Endothelial cell of umbilical vein (primary cell): ENCODE measurements at regions not wholly inside any gene's neighbourhood (a gene's known extent, or its start where the extent isn't known, plus 50 kb on each side); places are given as distances from the start of the nearest gene placed in this dataset.
A peak's percentile ranks its signal among the peaks of the same experiment; 100 is the strongest.

ENCODE experiments used
- BruUV-seq: library from RNA; stranded (reverse); fragments of 400-500 nt; replicated peaks from 2 replicates; lab custom pipeline; 2021; lab: Mats Ljungman, UMichigan
- CTCF ChIA-PET: fragments of 300-600, 350-600 bp; sonication (Branson Sonifier 250); formaldehyde crosslinking; loops from one replicate; lab custom pipeline; 2021; ENCODE audit warnings: antibody characterized with exemption, inconsistent platforms; lab: Charles Lee
- POLR2A ChIA-PET: fragments of 300-600, 350-600 bp; sonication (Branson Sonifier 250); formaldehyde crosslinking; loops from one replicate; lab custom pipeline; 2021; ENCODE audit warnings: antibody characterized with exemption, inconsistent platforms; lab: Charles Lee
- DNase-seq: peaks from one replicate; pipeline ENCODE4 v3.0.0-alpha.2; 2011; ENCODE audit warnings: low read depth, low spot score
- FAIRE-seq: peaks from 2 replicates; lab custom pipeline; 2011; peaks lifted over from hg19 to GRCh38; lab: Jason Lieb, UNC
- H2AFZ ChIP-seq: 2 replicates; pipeline ENCODE4 v1.6.0; 2012; ENCODE audit warnings: low read depth, low read length, control low read depth, inconsistent platforms
- H3K27ac ChIP-seq: 2 replicates; pipeline ENCODE4 v1.5.1; 2011; ENCODE audit warnings: low read depth, mild to moderate bottlenecking, control low read depth, low read length, moderate library complexity; ENCODE audit not compliant: insufficient read depth
- H3K27me3 ChIP-seq, 2 experiments: 2 replicates each; pipeline versions ENCODE4 v1.6.0 to v1.6.1; 2011; ENCODE audit warnings: low read length in 2 of 2, mixed read lengths in 1 of 2; ENCODE audit not compliant: control insufficient read depth in 2 of 2, insufficient read depth in 2 of 2
- H3K36me3 ChIP-seq, 2 experiments: 2 replicates in 1 of 2; 3 replicates in 1 of 2; pipeline ENCODE4 v1.5.1; 2011; ENCODE audit warnings: low read length in 2 of 2, mild to moderate bottlenecking in 1 of 2, moderate library complexity in 1 of 2; ENCODE audit not compliant: control insufficient read depth in 2 of 2, insufficient read depth in 2 of 2; ENCODE audit errors: extremely low read depth in 1 of 2
- H3K4me1 ChIP-seq: 3 replicates; pipeline ENCODE4 v1.5.1; 2011; ENCODE audit warnings: mild to moderate bottlenecking, low read length; ENCODE audit not compliant: control insufficient read depth, insufficient read depth; ENCODE audit errors: extremely low read depth
- H3K4me2 ChIP-seq: 2 replicates; pipeline ENCODE4 v1.6.1; 2011; ENCODE audit warnings: low read length, control low read depth, mixed read lengths; ENCODE audit not compliant: insufficient read depth
- H3K4me3 ChIP-seq, 3 experiments: fragments of 200-600 bp in 1 of 3; sonication (generic), shearing (Covaris generic) in 1 of 3; replicated peaks in 1 of 3; 2 replicates each; pipeline ENCODE4 v1.5.1; 2011 to 2016; ENCODE audit warnings: control low read depth in 3 of 3, low read length in 3 of 3, mild to moderate bottlenecking in 2 of 3, inconsistent platforms in 1 of 3, low read depth in 1 of 3, moderate library complexity in 1 of 3; ENCODE audit not compliant: insufficient read depth in 1 of 3
- H3K79me2 ChIP-seq: 2 replicates; pipeline ENCODE4 v1.6.0; 2012; ENCODE audit warnings: low read length, inconsistent platforms; ENCODE audit not compliant: control insufficient read depth, insufficient read depth
- H3K9ac ChIP-seq: replicated peaks from 2 replicates; pipeline ENCODE3; 2011; ENCODE audit warnings: low read length, control low read depth; ENCODE audit not compliant: insufficient read depth; ENCODE audit errors: extremely low read depth
- H3K9me1 ChIP-seq: replicated peaks from 3 replicates; pipeline ENCODE4 v1.6.0; 2011; ENCODE audit warnings: mild to moderate bottlenecking, low read length; ENCODE audit not compliant: control insufficient read depth, insufficient read depth; ENCODE audit errors: extremely low read depth
- H3K9me3 ChIP-seq: replicated peaks from 2 replicates; pipeline ENCODE4 v1.5.1; 2012; ENCODE audit warnings: low read length, inconsistent platforms; ENCODE audit not compliant: control insufficient read depth, insufficient read depth
- H4K20me1 ChIP-seq: replicated peaks from 2 replicates; pipeline ENCODE3; 2011; ENCODE audit warnings: mild to moderate bottlenecking, low read length; ENCODE audit not compliant: control insufficient read depth, insufficient read depth; ENCODE audit errors: extremely low read depth
- CTCF ChIP-seq, 2 donors: IDR thresholded peaks; 1 replicate in 1 of 2; 2 replicates in 1 of 2; pipeline ENCODE4 v1.5.1; 2011; ENCODE audit warnings: low read length in 2 of 2, mild to moderate bottlenecking in 2 of 2, moderate library complexity in 2 of 2, control low read depth in 1 of 2, inconsistent platforms in 1 of 2, low read depth in 1 of 2; ENCODE audit not compliant: insufficient read depth in 1 of 2; ENCODE audit errors: extremely low read depth in 1 of 2
- EZH2 ChIP-seq: IDR thresholded peaks from 2 replicates; pipeline ENCODE4 v1.6.1; 2012; ENCODE audit warnings: borderline replicate concordance, low read depth, mild to moderate bottlenecking, moderate library complexity, low read length, inconsistent platforms; ENCODE audit not compliant: severe bottlenecking
- FOS ChIP-seq: IDR thresholded peaks from 2 replicates; pipeline ENCODE4 v1.6.1; 2011; ENCODE audit warnings: mild to moderate bottlenecking, low read length, moderate library complexity, borderline replicate concordance; ENCODE audit not compliant: insufficient read depth
- GATA2 ChIP-seq: IDR thresholded peaks from 2 replicates; pipeline ENCODE4 v1.7.0; 2011; ENCODE audit warnings: low read depth, mild to moderate bottlenecking, moderate library complexity, mixed read lengths, low read length; ENCODE audit not compliant: insufficient read length, insufficient read depth
- JUN ChIP-seq: IDR thresholded peaks from 2 replicates; pipeline ENCODE4 v1.6.1; 2011; ENCODE audit warnings: borderline replicate concordance, low read depth; ENCODE audit not compliant: insufficient read length, insufficient read depth
- MAX ChIP-seq: IDR thresholded peaks from 2 replicates; pipeline ENCODE4 v1.6.1; 2011; ENCODE audit not compliant: insufficient read depth, insufficient read length
- MYC ChIP-seq: IDR thresholded peaks from one replicate; pipeline ENCODE4 v1.6.1; 2011; ENCODE audit warnings: mild to moderate bottlenecking, low read depth, low read length
- POLR2A ChIP-seq: IDR thresholded peaks from 2 replicates; pipeline ENCODE4 v1.6.1; 2012; ENCODE audit warnings: low read depth, mild to moderate bottlenecking, control low read depth, low read length
- POLR2AphosphoS5 ChIP-seq: IDR thresholded peaks from 2 replicates; pipeline ENCODE4 v1.6.1; 2012; ENCODE audit warnings: low read depth, mild to moderate bottlenecking, control low read depth, low read length, moderate library complexity; ENCODE audit not compliant: insufficient read depth
- dilution Hi-C: fragments of 300-500 bp; cut with MboI; formaldehyde crosslinking; loops from one replicate; pipeline ENCODE4 v1.15.0; 2019; ENCODE audit warnings: low sequenced_read_pairs; ENCODE audit not compliant: extremely low pct_ligation_motif_present
- intact Hi-C: fragments of 100-400 bp; cut with micrococcal nuclease; formaldehyde crosslinking; loops from one replicate; pipeline ENCODE4 v1.10.0; 2022

- H3K36me3 ChIP-seq = no peaks in the 10 kb centered on the region
- FAIRE-seq = peak; percentile 40
- no peak for TF ChIP-seq FOS
- no peak for TF ChIP-seq MYC
- no peak for TF ChIP-seq POLR2AphosphoS5
- TF ChIP-seq MAX = no peak
- TF ChIP-seq JUN = no peak
- no peak for TF ChIP-seq POLR2A
- TF ChIP-seq CTCF (IDR thresholded peaks at IDR 0.05; ENCODE audit: extremely low read depth in 1 of 2, insufficient read depth in 1 of 2, low read depth in 1 of 2, low read length in 2 of 2) = no peak
- TF ChIP-seq GATA2 = no peak
- TF ChIP-seq EZH2 = no peak
- ChIA-PET CTCF (interaction anchor here (0.6 to 1.8 kb wide), 4 partner anchors 14 to 255 kb away, joined by 3 to 9 read pairs (median 6); partner anchors contain the start of gene PHLDA1), POLR2A (no interaction called here)
- BruUV-seq = TSS peak; percentile 89
- H3K9me1 ChIP-seq = no peaks in the 10 kb centered on the region
- no peaks in the 10 kb centered on the region for H3K9me3 ChIP-seq
- intact Hi-C loops (loop anchor here (2.0 to 10.0 kb wide), 2 partner anchors 55 to 255 kb away; partner anchors contain the start of gene PHLDA1), dilution Hi-C loops (no loop called here)
- H3K79me2 ChIP-seq = no peaks in the 10 kb centered on the region
- H3K27ac ChIP-seq = no peak overlapping the region
- H3K4me2 ChIP-seq = no peak overlapping the region
- H3K9ac ChIP-seq = no peak overlapping the region
- H4K20me1 ChIP-seq = no peaks in the 10 kb centered on the region
- no peak overlapping the region for H3K4me3 ChIP-seq
- DNase-seq = peak; percentile 41
- H3K27me3 ChIP-seq = no peaks in the 10 kb centered on the region
- H3K4me1 ChIP-seq = peaks cover 23% of the 10 kb centered on the region
- H2AFZ ChIP-seq = no peak overlapping the region
Observed at GRCh38 chr12:75779891-75780496, 251.6 kb downstream of the PHLDA1 start.
